NCI-H2107 (cell line): ENCODE measurements at regions not wholly inside any gene's neighbourhood (a gene's known extent, or its start where the extent isn't known, plus 50 kb on each side); places are given as distances from the start of the nearest gene placed in this dataset.

Experiments used
- DNase-seq: peaks from one replicate; lab custom pipeline; 2025; lab: John Stamatoyannopoulos, UW

GRCh38 chr7:121810831-121811672, 61.9 kb upstream of the PTPRZ1 start:
- DNase-seq = no peak

GRCh38 chr7:121807078-121807477, 65.9 kb upstream of the PTPRZ1 start:
- DNase-seq = no peak

GRCh38 chr7:121803039-121803438, 69.9 kb upstream of the PTPRZ1 start:
- DNase-seq = no peak

DNA sequence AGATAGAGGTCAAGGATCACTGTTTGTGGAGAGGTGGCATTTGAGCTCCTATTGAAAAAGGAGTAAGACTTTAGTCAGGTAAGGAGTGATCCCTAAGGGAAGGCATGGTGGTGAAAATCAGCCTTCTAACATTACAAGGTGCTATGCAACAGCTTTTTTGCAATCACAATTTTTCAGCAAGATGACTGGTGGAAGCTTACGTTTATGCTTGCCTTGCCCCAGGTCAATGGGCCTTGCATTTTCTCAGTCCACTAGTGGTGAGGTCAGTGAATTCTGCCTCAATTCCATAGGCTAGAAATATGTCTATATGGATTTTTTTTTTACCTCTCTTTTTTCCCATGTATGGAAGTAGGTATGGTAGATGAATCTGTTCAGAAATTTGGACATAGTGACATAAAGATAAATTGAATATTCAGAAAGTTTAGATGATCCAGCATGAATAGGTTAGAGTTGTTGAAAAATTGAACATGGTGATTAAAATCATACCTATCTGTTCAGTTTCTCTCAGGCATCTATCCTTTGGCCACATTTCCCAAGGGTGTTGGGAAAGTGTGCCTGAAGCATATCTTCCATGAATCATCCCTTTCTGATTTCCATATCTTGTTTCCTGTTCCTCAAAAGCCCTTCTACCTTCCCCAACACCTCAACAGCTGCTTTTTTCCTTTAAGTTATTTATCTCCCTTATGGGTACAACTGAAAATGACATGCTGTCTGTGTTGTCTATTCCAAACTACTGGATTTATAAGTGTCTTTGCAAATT, 71.9 kb upstream of the PTPRZ1 start:
- no peak for DNase-seq

DNA sequence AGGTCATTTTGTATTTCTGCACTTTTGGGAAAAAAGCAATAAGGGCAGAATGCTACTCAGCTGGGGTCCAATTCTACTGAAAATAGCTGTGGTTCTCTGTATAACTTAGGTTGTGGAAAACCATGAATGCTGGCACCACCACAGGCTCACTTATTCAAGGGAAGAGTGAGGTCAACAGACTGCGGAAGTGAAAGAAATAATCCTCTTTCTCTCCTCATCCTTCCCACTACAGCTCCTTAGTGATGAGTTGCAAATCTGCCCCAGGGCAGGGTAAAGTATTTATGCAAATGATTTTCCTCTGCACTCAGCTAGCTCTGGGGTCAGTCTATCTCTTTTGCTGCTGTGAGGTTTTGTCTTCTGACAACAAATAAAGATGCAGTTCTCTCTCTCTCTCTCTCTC, 74.1 kb upstream of the PTPRZ1 start:
- DNase-seq = no peak

DNA sequence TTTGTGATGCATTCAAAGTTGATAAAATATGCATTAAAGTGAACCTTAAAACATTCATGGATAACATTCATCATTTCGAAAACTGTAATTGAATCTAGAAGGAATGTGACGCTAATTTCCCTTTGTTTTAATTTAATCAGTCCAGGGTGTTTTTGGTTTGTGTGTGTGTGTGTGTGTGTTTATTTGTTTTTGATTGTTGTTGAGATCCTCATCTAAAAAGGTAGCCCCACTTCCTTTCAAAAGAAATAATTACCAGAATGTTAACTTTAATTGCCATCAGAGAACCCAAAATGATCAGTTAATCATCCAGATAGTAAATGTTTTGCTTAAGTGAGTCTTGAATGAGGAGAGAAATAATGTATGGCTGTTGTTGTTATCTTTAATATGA, 74.5 kb upstream of the PTPRZ1 start:
- no peak for DNase-seq

- no peak for DNase-seq
Observed at GRCh38 chr7:121797657-121798452, 75.1 kb upstream of the PTPRZ1 start.

DNA sequence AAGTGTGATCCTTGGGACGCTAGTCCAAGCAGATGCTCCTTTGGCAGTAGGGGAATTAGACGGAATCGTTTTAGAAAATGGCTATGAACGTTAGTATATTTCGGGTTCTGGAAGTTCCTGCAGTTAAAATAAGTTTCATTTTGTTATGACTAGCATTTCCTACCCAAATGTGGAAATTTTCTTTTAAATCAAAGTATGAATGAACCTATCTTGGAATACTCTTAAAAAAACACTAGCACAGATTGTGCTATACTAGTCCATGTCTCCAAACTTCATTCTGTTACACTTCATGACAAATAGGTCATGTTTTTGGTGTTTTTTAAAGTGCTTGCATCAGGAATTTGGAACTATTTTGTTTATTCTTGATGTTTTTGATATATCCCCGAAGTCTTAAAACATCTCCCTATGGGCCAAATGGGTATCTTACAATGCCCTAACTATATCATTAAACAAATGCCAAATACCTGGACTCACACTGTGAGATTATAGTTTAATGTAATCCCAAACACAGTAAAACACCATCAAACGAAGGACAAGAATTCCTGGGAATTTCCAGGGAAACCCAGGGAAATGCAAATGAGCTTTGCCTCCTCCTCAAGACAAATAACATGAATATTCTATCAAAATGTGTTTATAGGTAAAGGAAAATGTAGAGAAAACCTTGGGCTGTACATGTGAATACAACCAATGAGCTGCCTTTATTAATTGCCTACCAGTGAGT, 75.9 kb upstream of the PTPRZ1 start:
- DNase-seq = no peak

GRCh38 chr7:121796381-121796780, 76.6 kb upstream of the PTPRZ1 start:
- DNase-seq = no peak

DNA sequence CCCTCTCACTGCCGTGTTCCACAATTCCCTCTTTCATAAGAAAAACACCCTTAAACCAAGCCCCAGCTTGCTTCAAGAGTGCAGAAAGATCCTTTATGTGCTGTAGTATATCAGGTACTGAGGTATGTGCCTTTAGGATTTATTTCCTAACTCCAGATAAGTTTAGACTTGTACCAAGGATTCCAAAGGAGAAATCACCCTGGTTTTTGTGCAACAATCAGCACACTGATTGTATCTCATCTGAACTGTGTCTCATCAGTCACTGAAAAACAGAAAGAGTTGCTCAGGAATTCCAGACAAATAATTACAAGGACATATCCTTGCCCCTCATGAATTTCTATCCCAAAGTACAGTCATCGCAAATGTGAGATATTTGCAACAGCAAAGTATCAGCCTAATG, 77.2 kb upstream of the PTPRZ1 start:
- no peak for DNase-seq

- no peak for DNase-seq
Observed at GRCh38 chr7:121793716-121794115, 79.2 kb upstream of the PTPRZ1 start.

DNA sequence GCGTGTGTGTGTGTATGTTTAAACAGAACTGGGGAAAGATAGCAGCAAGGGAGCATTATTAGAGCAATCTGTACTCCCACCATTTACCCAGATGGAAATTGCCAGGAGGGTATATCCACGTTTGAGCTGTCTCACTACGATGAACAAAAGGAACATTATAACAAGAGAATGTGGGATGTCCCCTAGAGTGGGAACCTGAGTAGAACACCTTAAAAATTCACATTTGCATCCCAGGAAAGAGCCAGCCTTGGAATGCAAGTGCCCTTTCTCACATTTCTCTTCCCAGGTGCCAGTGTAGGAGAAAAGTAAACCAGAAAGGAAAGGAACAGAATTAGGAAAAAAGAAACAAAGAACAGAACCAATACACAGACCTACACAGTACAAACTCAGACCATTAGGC, 95.3 kb upstream of the PTPRZ1 start:
- no peak for DNase-seq

DNA sequence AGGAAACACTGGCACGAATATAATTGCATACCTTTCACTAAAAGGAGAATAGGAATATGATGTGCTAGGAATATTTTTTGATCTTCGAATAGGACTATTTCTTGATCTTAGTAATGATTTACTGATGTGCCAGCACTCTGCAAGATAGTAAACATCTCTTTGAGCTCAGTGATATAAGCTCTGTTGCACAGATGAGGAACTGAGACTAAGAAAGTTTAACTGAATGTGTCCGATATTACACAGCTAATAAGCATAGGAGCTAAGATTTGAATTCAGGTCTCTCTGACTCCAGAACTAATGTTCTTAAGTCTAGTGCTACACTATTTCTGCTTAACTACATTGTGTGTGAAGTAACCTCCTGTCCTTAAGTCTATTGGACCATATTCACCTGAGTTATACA, 98.4 kb upstream of the PTPRZ1 start:
- no peak for DNase-seq

DNA sequence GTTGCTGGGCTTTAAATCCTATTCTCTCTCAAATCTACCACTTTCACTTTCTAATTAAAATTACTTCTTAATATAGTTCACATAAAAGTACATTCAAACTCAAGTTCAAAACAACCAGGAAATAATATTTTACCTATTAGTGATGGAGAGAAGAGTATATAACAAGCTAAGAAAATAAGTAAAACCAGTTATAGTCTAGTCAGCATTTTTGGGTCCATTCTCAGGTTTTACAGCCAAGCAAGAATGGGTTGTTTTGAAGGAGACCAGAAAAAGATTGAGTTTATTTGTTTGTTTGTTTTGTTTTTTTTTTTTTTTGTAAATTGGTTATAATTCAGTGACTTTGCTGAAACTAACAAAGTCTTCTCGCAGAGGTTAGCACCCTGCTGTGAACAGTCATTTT, 106.3 kb upstream of the PTPRZ1 start:
- DNase-seq = no peak

GRCh38 chr7:121761399-121761798, 111.6 kb upstream of the PTPRZ1 start:
- DNase-seq = no peak

GRCh38 chr7:121755818-121756552, 117.0 kb upstream of the PTPRZ1 start:
- no peak for DNase-seq

DNA sequence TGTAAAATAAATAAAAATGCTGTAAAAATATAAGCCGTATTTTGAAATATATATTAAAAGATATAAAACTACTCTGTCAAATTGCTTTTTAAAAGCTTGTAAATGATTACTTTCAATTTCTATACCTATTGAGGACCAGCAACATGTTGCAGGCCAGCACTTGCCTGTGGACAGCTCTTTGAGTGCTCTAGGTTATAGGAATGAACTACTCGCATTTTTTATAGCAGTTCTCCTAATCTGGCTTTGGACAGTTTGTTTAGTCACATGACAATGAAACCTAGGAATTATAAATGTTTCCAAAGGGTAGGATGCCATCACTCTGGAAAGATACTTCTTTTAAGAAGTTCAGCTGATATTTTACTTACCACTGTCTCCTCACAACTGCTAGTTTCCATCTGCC, 117.7 kb upstream of the PTPRZ1 start:
- DNase-seq = no peak

DNA sequence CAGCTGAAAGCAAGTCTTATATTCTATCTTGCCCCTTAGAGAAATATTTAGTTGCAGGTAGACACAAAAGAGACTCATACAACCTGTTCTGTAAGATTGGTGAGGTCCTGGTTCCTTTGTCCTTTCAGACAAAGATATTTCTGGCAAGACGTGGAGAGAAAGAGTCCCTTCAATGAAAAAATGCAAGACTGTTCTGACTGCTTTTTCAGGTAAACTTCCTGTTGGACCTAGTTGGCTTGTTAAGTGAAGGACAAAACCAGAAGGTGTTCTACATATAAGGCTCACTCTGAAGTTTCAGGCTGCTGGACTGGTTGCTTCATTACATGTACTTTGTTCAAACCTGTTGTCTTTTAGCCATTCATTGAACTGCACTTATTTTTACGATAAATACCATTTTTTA, 119.0 kb upstream of the PTPRZ1 start:
- no peak for DNase-seq

DNA sequence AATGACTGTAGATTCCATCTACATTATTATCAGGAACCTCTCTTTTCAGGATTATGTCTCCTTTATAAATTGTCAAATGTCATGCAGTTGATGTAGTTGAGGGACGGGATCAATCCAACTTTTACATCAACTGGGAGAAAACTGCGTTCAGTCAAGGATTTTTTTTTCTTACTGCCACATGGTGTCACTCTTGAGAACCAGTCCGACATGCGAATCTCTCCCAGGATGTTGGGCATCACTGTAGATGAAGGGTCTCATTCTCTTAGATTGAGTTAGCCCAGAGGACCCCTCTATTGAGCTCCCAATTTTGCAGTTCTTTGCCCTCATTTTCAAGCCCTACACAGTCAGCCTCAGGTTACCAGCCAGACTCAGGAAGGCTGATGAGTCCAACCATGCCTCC, 120.3 kb upstream of the PTPRZ1 start:
- DNase-seq = no peak

- DNase-seq = no peak
Observed at GRCh38 chr7:121748546-121748945, 124.4 kb upstream of the PTPRZ1 start.

DNA sequence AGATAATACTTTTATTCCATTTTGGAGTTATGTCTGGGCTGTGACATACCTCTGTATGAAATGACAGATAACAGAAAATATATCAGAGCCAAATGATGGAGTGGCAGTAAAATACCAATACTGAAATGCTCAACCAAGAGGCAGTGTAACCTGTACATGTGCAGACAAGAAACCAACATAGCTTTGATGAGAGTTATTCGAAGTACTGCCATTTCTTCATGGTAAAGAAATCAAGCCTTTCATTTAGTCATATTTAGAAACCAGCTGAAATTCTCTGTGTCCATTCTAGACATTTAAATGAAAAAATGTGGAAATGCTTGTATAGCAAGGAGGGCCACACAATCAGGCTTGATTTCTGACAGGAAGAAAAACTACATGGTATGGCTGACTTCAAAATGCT, 127.1 kb upstream of the PTPRZ1 start:
- DNase-seq = no peak
